ENCODE measurements at regions not wholly inside any gene's neighbourhood (a gene's known extent, or its start where the extent isn't known, plus 50 kb on each side); places are given as distances from the start of the nearest gene placed in this dataset.
A peak's percentile ranks its signal among the peaks of the same experiment; 100 is the strongest.

- Histone ChIP-seq H3K4me3 (ENCODE audit: low read length in 3 of 3) (peak overlapping the region; percentile 66 to 83 (median 75)), H3K9ac (ENCODE audit: low read length in 3 of 3) (peak overlapping the region; percentile 62 to 90 (median 80)), H3K36me3 (ENCODE audit: control insufficient read depth in 2 of 3, insufficient read depth in 3 of 3, low read length in 3 of 3) (no peaks in the 10 kb centered on the region), H3K27me3 (ENCODE audit: control insufficient read depth, insufficient read depth, low read length) (no peaks in the 10 kb centered on the region), H3K9me3 (ENCODE audit: control insufficient read depth in 2 of 3, insufficient read depth in 1 of 3, low read length in 3 of 3) (no peaks in the 10 kb centered on the region), H3K27ac (ENCODE audit: low read depth in 2 of 2, low read length in 2 of 2) (peak overlapping the region; percentile 88 to 92), H3K4me1 (ENCODE audit: control insufficient read depth in 2 of 3, insufficient read depth in 2 of 3, low read depth in 1 of 3, low read length in 3 of 3) (peaks cover 0 to 14% (median 4%) of the 10 kb centered on the region in 3 donors)
- peak; percentile 35 to 82 (median 66) for DNase-seq
- intact Hi-C loops (cut with DNase I) = no loop called here
- FAIRE-seq = no peak
- TF ChIP-seq, protein P1, sequence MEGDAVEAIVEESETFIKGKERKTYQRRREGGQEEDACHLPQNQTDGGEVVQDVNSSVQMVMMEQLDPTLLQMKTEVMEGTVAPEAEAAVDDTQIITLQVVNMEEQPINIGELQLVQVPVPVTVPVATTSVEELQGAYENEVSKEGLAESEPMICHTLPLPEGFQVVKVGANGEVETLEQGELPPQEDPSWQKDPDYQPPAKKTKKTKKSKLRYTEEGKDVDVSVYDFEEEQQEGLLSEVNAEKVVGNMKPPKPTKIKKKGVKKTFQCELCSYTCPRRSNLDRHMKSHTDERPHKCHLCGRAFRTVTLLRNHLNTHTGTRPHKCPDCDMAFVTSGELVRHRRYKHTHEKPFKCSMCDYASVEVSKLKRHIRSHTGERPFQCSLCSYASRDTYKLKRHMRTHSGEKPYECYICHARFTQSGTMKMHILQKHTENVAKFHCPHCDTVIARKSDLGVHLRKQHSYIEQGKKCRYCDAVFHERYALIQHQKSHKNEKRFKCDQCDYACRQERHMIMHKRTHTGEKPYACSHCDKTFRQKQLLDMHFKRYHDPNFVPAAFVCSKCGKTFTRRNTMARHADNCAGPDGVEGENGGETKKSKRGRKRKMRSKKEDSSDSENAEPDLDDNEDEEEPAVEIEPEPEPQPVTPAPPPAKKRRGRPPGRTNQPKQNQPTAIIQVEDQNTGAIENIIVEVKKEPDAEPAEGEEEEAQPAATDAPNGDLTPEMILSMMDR (IDR thresholded peaks at IDR 0.05; ENCODE audit: borderline replicate concordance, extremely low read depth, insufficient read depth) = peak; percentile 11
Observed at GRCh38 chr22:46036558-46037408, 59.8 kb upstream of the WNT7B start.

DNA sequence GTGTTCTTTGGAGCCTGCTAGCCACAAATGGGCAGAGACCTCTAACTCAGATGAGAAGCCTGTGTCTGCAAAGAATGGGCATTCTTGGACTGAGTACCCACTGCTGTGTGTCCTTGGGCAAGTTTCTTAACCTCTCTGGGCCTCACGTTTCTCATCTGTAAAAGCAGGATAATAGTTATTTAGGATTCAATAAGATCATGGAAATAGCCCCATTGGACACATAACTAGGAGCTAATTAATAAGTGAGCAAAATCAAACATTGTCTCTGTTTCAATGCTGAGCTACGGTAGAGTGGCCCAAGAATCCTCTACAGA, 61.2 kb upstream of the WNT7B start:
- no peak overlapping the region for H3K27ac ChIP-seq (ENCODE audit: low read depth in 2 of 2, low read length in 2 of 2)
- no peak overlapping the region for H3K9ac ChIP-seq (ENCODE audit: low read length in 3 of 3)
- FAIRE-seq (no peak), DNase-seq (no peak)
- H3K36me3 ChIP-seq (ENCODE audit: control insufficient read depth in 2 of 3, insufficient read depth in 3 of 3, low read length in 3 of 3) = no peaks in the 10 kb centered on the region
- TF ChIP-seq, protein P1 (IDR thresholded peaks at IDR 0.05; ENCODE audit: borderline replicate concordance, extremely low read depth, insufficient read depth) = no peak
- intact Hi-C loops (cut with DNase I) = no loop called here
- no peaks in the 10 kb centered on the region for H3K9me3 ChIP-seq (ENCODE audit: control insufficient read depth in 2 of 3, insufficient read depth in 1 of 3, low read length in 3 of 3)
- peaks cover 0 to 17% (median 8%) of the 10 kb centered on the region in 3 donors for H3K4me1 ChIP-seq (ENCODE audit: control insufficient read depth in 2 of 3, insufficient read depth in 2 of 3, low read depth in 1 of 3, low read length in 3 of 3)
- no peak overlapping the region for H3K4me3 ChIP-seq (ENCODE audit: low read length in 3 of 3)
- no peaks in the 10 kb centered on the region for H3K27me3 ChIP-seq (ENCODE audit: control insufficient read depth, insufficient read depth, low read length)

DNA sequence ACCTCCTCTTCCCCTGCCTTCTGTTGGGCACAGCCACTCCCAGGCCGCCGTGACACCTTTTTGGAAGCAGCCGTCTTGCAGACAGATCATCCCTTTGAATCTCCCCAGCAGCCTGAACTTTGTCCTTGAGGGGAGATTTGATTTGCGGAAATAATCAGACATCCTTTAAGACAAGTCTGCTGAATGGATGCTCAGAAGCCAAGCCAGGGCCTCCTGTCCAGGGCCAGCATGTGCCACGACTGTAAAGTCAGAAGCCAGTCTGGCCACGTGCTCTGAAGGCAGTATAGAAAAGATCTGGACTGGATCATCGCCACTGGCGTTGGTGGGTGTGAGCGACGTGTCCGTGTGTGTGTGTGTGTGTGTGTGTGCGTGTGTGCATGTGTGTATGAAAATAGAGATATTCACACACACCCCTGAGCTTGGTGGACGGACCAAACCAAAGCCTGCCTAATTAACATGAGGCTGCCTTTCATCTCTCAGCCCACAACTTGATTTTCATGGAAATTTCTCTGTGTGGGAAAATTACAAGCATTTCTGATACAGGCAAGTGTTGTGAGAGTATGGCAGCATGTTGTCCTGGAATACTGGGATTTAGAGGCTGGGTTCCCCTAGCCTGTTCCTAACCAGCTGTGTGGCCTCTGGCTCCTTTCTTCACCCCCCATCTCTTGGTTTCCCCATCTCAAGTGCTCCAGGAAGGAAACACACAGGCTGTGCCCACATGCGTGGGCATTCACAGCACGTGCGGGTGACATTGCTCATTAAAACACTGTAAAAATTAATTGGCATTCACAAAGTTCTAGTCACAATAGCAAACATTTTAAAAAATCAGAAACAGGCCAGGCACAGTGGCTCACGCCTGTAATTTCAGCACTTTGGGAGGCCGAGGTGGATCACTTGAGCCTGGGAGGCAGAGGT, 61.8 kb upstream of the WNT7B start:
- H3K4me1 ChIP-seq (ENCODE audit: control insufficient read depth in 2 of 3, insufficient read depth in 2 of 3, low read depth in 1 of 3, low read length in 3 of 3) = peaks cover 0 to 21% (median 11%) of the 10 kb centered on the region in 3 donors
- H3K9me3 ChIP-seq (ENCODE audit: control insufficient read depth in 2 of 3, insufficient read depth in 1 of 3, low read length in 3 of 3) = no peaks in the 10 kb centered on the region
- no peak overlapping the region for H3K9ac ChIP-seq (ENCODE audit: low read length in 3 of 3)
- no peak overlapping the region for H3K27ac ChIP-seq (ENCODE audit: low read depth in 2 of 2, low read length in 2 of 2)
- H3K36me3 ChIP-seq (ENCODE audit: control insufficient read depth in 2 of 3, insufficient read depth in 3 of 3, low read length in 3 of 3) = no peaks in the 10 kb centered on the region
- no peak overlapping the region for H3K4me3 ChIP-seq (ENCODE audit: low read length in 3 of 3)
- FAIRE-seq (no peak), DNase-seq (peak in 1 of 5 donors; percentile 68)
- intact Hi-C loops (cut with DNase I) = no loop called here
- TF ChIP-seq, protein P1 (IDR thresholded peaks at IDR 0.05; ENCODE audit: borderline replicate concordance, extremely low read depth, insufficient read depth) = no peak
- no peaks in the 10 kb centered on the region for H3K27me3 ChIP-seq (ENCODE audit: control insufficient read depth, insufficient read depth, low read length)
